Adrenal gland (tissue), 9 donors: ENCODE measurements at regions not wholly inside any gene's neighbourhood (a gene's known extent, or its start where the extent isn't known, plus 50 kb on each side); places are given as distances from the start of the nearest gene placed in this dataset.

Experiments used
- DNase-seq, 7 donors: peaks; one replicate each; pipeline ENCODE4 v3.0.0-alpha.2; 2019 to 2020
- H3K27ac ChIP-seq, 5 donors: fragments of 200-600 bp; sonication (generic) in 4 of 5; 1 replicate in 3 of 5; 2 replicates in 2 of 5; pipeline versions ENCODE4 v1.5.1 to v1.8.0; 2016 to 2020; ENCODE audit warnings: mild to moderate bottlenecking in 1 of 5
- H3K27me3 ChIP-seq: fragments of 200-600 bp; 2 replicates; pipeline ENCODE4 v1.8.0; 2021
- H3K36me3 ChIP-seq, 2 donors: fragments of 200-600 bp; replicated peaks in 1 of 2; 1 replicate in 1 of 2; 2 replicates in 1 of 2; pipeline versions ENCODE4 v1.5.1 to v1.8.0; 2018 to 2022
- H3K4me1 ChIP-seq, 2 donors: fragments of 200-600 bp; replicated peaks in 1 of 2; 1 replicate in 1 of 2; 2 replicates in 1 of 2; pipeline versions ENCODE4 v1.5.1 to v1.8.0; 2018 to 2021
- H3K4me3 ChIP-seq, 4 donors: fragments of 200-600 bp; sonication (generic) in 3 of 4; one replicate each; pipeline ENCODE4 v1.5.1; 2016 to 2018
- H3K9me3 ChIP-seq, 3 donors: fragments of 200-600 bp; sonication (generic) in 1 of 3; replicated peaks in 1 of 3; 1 replicate in 2 of 3; 2 replicates in 1 of 3; pipeline versions ENCODE4 v1.5.1 to v1.8.0; 2016 to 2021
- CTCF ChIP-seq, 6 experiments: fragments of 450-650 bp in 4 of 6; fragments of 200-600 bp in 2 of 6; sonication (generic) in 1 of 6; IDR thresholded peaks; 1 replicate in 5 of 6; 2 replicates in 1 of 6; pipeline versions ENCODE4 v1.5.1 to v1.8.0; 2016 to 2021; ENCODE audit warnings: antibody characterized with exemption in 6 of 6, mild to moderate bottlenecking in 2 of 6, moderate library complexity in 1 of 6
- POLR2A ChIP-seq, 2 donors: fragments of 450-650 bp; IDR thresholded peaks; one replicate each; pipeline ENCODE4 v1.6.1; 2017; ENCODE audit warnings: antibody characterized with exemption in 2 of 2, mild to moderate bottlenecking in 2 of 2, moderate library complexity in 1 of 2
- WGBS, 4 donors: extraction: QIAGEN DNeasy Blood & Tissue Kit in 2 of 4; methylation state at CpG; one replicate each; pipeline versions ENCODE4 v1.1.5 to v1.1.7; 2013 to 2017; 5-methylcytosine and 5-hydroxymethylcytosine counted together
- intact Hi-C, 2 donors: fragments of 100-400 bp; cut with DNase I; formaldehyde crosslinking; loops; one replicate each; pipeline versions ENCODE4 v1.14.1 to v1.15.0; 2022 to 2023
- donor health status: healthy with polysubstance abuse.
- donor health status: Bipolar disorder and iron deficiency.
- donor health status: DM: yes; HTN: yes; CAD: no.
- donor health status: DM: no; HTN: no; CAD: no.
- donor health status: DM: no; HTN: no; CAD: no.

- peak in 2 of 7 donors; percentile 1 to 21 for DNase-seq
- no peak overlapping the region for H3K27ac ChIP-seq
- TF ChIP-seq POLR2A (IDR thresholded peaks at IDR 0.05) (no peak), CTCF (IDR thresholded peaks at IDR 0.05) (no peak)
- no peaks in the 10 kb centered on the region for H3K27me3 ChIP-seq
- 15 to 24% (median 17%) methylated on average over 7 to 8 of the region's 8 CpGs for WGBS, 4 donors
- no peaks in the 10 kb centered on the region for H3K9me3 ChIP-seq
- no peaks in the 10 kb centered on the region for H3K4me1 ChIP-seq
- intact Hi-C loops = no loop called here
- no peaks in the 10 kb centered on the region for H3K36me3 ChIP-seq
- H3K4me3 ChIP-seq = no peak overlapping the region
Measured at GRCh38 chr15:31905054-31905453, 125.3 kb upstream of the CHRNA7 start.

- no peaks in the 10 kb centered on the region for H3K36me3 ChIP-seq
- H3K27ac ChIP-seq = no peak overlapping the region
- intact Hi-C loops = no loop called here
- TF ChIP-seq CTCF (IDR thresholded peaks at IDR 0.05) = no peak
- no peak for TF ChIP-seq POLR2A (IDR thresholded peaks at IDR 0.05)
- H3K4me1 ChIP-seq = no peaks in the 10 kb centered on the region
- H3K27me3 ChIP-seq = peaks cover 7% of the 10 kb centered on the region
- H3K4me3 ChIP-seq = no peak overlapping the region
- H3K9me3 ChIP-seq = no peaks in the 10 kb centered on the region
- no peak for DNase-seq
- WGBS, 4 donors = 76 to 78% (median 77%) methylated on average over 9 of the region's 9 CpGs
Measured at GRCh38 chr15:31925541-31925940, 104.8 kb upstream of the CHRNA7 start.

GRCh38 chr15:31930967-31931366, 99.3 kb upstream of the CHRNA7 start:
- intact Hi-C loops = no loop called here
- TF ChIP-seq CTCF (IDR thresholded peaks at IDR 0.05) = no peak
- TF ChIP-seq POLR2A (IDR thresholded peaks at IDR 0.05) = no peak
- DNase-seq = no peak
- H3K9me3 ChIP-seq = no peaks in the 10 kb centered on the region
- H3K27ac ChIP-seq = no peak overlapping the region
- no peak overlapping the region for H3K4me3 ChIP-seq
- H3K4me1 ChIP-seq = no peaks in the 10 kb centered on the region
- WGBS, 4 donors = 72 to 88% (median 83%) methylated on average over 4 of the region's 4 CpGs
- peaks cover 7% of the 10 kb centered on the region for H3K27me3 ChIP-seq
- H3K36me3 ChIP-seq = no peaks in the 10 kb centered on the region

- TF ChIP-seq POLR2A (IDR thresholded peaks at IDR 0.05) = no peak
- no peak for TF ChIP-seq CTCF (IDR thresholded peaks at IDR 0.05)
- no peaks in the 10 kb centered on the region for H3K27me3 ChIP-seq
Measured at GRCh38 chr15:31932576-31932975, 97.7 kb upstream of the CHRNA7 start.

More at GRCh38 chr15:31932576-31932975, 97.7 kb upstream of the CHRNA7 start:
- Histone ChIP-seq H3K4me3 (no peak overlapping the region), H3K9me3 (no peaks in the 10 kb centered on the region), H3K27ac (no peak overlapping the region), H3K4me1 (no peaks in the 10 kb centered on the region), H3K36me3 (no peaks in the 10 kb centered on the region)
- intact Hi-C loops = no loop called here
- DNase-seq = no peak
- WGBS, 4 donors = 73 to 85% (median 77%) methylated on average over 5 of the region's 5 CpGs
